Brain pericyte (primary cell): ENCODE measurements at regions not wholly inside any gene's neighbourhood (a gene's known extent, or its start where the extent isn't known, plus 50 kb on each side); places are given as distances from the start of the nearest gene placed in this dataset.
"Not testable (repeated sequence)": the region's sequence is repeated elsewhere in the genome, so short reads cannot be mapped to it uniquely, and the experiment has no call there.

Experiments used
- DNase-seq: peaks from one replicate; pipeline ENCODE4 v3.0.0-alpha.2; 2012; ENCODE audit warnings: low read depth, low spot score

- DNase-seq, result no peak
Observed at GRCh38 chr2:173467751-173468150, 113.1 kb downstream of the CDCA7 start.

DNA sequence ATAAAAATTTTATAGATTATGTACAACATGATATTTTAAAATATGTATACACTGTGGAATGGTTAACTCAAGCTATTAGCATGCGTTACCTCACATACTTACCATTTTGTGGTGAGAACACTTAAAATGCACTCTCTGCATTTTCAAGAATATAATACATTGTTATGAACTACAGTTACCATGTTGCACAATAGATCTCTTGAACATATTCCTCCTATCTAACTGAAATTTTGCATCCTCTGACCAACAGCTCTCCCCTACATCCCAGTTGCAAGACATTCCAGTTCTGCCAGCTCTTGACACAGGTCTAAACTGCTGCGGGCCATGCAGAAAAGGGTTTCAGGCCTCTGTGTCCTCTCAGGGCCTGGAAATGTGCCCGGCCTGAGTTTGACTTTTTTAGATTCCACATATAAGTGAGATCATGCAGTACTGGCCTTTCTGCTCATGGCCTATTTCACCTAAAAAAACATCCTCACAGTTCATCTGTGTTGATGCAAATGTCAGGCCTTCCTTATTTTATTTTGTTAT, 113.7 kb downstream of the CDCA7 start:
- DNase-seq, result no peak

DNA sequence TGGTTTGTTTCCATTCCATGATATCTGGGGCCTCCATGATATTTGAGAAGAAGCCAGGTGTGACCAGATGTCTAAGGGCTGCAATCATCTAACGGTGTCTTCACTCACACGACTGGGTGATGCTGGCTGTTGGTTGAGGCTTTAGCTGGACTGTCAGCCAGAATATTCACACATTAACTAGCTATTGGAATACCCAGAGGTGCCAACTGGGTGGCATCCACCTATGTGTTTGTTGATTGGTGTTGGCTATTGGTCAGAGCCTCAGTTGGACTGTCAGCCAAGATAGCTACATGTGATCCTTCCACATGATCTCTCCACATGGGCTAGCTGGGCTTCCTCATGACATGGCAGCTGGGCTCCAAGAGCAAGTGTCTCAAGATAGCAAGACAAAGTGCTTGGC, 117.4 kb downstream of the CDCA7 start:
- no peak for DNase-seq

DNA sequence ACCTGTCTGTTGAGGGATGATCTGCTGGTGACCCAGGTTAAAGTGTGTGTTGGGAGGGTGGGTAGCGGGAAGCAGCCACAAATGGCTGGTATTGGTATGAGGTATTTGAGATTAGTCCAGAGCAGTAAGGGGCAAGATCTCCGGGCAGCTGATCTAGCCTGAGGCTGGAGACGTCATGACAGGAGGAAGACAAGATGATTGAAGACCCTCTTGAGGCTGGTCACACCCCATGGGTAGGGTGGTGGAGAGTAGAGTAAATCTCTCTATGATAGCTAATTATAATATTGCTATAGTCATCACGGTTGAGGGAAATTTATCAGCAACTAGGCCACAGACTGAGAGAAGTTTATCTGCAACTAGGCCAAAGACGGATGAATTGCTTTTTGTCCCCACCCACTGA, 128.5 kb downstream of the CDCA7 start:
- DNase-seq, result no peak

GRCh38 chr2:173488861-173489260, 134.2 kb downstream of the CDCA7 start:
- no peak for DNase-seq

- no peak for DNase-seq
Observed at GRCh38 chr2:173491418-173491817, 136.7 kb downstream of the CDCA7 start.

DNA sequence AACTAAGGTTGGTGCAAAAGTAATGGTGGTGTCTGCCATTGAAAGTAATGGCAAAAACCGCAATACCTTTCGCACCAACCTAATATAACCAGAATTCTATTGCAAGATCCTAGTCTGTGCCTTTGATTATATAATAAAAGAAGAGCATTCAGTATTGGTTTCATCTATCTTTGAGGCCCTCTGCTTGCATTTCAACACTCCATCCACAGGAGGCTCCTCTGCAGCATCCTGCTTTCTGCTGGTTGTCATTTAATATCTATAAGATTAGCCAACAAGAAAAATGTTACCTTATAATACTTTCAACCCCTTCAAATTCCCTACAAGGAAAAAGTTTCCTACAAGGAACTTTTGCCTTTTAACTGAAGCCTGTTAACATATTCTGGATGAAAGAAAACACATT, 139.2 kb downstream of the CDCA7 start:
- DNase-seq, result no peak

DNA sequence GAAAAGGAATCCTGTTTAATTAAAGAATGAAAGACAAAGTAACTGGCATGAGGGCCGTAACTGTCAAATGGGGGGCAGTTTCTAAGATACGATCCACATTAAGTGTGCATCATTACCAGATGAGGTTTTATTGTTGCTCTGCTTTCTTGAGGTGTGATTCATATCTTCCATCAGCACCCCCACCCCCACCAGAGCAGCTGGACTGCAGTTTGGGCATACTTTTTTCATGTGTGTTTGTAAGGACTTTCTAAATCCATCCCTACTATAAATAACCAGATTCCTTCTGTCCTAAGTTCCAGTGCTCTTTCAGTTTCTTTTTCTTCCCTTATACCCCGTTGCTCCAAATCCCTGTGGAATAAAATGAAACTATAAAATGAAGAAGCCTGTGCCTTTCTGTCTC, 142.1 kb downstream of the CDCA7 start:
- DNase-seq, result no peak

- no peak for DNase-seq
Observed at GRCh38 chr2:173500953-173501352, 146.3 kb downstream of the CDCA7 start.

DNA sequence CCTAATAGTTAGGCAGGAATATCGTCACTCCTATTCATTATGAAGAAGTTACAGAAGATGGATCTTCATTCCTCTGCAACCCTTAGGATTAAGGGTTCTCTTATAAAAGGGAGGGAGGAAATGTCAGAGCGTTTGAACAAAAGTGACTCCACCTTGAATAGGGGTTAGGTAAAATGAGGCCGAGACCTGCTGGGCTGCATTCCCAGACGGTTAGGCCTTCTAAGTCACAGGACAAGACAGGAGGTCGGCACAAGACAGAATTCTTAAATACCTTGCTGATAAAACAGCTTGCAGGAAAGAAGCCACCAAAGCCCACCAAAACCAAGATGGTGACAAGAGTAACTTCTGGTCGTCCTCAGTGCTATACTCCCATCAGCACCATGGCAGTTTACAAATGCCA, 147.6 kb downstream of the CDCA7 start:
- DNase-seq, result no peak

- DNase-seq, result no peak
Observed at GRCh38 chr2:173511357-173511756, 156.7 kb downstream of the CDCA7 start.

- no peak for DNase-seq
Observed at GRCh38 chr2:173511942-173512341, 157.3 kb downstream of the CDCA7 start.

DNA sequence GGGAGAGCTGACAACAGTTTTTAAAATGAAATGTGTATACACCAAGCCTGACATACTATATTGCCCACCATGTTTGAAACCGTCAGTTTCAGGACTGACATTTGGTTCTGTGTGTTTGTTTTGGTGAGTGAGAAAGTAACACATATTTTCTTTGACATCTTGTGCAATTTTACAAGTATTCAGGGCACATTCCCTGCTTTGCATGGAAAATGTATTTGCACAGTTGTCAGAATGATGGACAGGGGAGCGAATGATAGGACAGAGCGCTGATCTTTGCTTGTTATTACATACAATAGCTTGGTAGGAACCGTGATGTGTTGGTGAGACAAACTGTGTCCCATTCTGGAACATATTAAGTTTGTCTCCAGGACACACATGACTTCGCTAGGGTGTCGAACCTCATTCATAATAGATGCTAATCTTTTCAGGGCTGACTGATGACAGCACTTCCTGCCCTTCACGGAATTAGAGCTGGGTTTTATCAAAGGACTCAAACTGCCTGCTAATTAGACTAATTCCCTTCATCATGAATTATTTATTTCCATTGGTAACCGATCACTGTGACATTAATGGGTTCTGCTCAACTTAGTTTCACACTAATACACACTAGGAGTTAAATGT, 158.5 kb downstream of the CDCA7 start:
- no peak for DNase-seq

DNA sequence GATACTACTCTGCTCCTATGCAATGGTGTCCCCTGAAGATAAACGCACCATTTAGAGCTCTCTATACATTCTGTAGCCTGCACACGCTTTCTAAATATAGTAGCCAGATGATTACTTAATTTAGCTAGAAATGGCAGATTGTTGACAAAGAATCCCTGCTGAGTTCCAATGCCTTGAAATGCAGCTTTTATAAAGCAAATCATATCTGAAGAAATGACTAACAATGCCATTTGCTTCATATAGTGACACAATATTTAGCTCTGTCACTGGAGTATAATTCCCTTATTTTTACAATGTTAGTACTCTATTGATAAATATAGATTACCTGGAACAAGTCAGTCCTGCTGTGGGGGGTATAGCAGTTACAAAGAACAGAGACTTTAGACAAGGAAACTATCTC, 166.2 kb downstream of the CDCA7 start:
- DNase-seq, result no peak

GRCh38 chr2:173521450-173522192, 166.9 kb downstream of the CDCA7 start:
- DNase-seq, result no peak

- no peak for DNase-seq
Observed at GRCh38 chr2:173523497-173523896, 168.8 kb downstream of the CDCA7 start.

DNA sequence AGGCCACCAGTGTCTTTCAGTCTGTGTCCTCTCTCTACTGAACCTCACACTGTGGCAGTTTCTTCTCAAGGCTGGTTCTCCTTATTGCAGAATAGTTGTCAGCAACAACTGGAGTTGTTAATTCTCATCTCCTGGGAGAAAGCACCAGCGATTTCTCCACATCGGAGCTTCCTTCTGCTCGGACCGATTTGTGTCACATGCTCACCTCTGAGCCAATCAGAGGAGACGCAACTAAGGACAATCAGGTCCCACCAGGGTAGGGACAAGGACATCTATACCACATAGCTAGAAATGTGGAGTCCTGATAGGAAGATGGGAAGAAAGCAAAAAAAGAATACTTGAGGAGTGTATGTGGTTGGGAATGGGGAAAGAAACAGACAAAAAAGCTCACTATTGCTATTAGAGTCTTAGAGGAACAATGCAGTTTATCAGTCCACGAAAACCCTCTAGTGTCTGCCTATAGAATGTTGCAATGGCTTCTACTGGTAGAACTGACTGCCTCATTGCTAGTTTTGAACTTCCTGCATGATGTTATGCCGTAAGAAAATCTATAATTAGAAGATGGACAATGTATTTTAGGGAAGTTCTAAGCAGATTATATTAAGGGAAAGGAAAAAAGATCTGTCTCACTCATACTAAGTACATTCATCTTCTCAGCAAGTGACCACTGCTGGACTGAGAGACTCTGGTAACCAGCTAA, 169.7 kb downstream of the CDCA7 start:
- no peak for DNase-seq

DNA sequence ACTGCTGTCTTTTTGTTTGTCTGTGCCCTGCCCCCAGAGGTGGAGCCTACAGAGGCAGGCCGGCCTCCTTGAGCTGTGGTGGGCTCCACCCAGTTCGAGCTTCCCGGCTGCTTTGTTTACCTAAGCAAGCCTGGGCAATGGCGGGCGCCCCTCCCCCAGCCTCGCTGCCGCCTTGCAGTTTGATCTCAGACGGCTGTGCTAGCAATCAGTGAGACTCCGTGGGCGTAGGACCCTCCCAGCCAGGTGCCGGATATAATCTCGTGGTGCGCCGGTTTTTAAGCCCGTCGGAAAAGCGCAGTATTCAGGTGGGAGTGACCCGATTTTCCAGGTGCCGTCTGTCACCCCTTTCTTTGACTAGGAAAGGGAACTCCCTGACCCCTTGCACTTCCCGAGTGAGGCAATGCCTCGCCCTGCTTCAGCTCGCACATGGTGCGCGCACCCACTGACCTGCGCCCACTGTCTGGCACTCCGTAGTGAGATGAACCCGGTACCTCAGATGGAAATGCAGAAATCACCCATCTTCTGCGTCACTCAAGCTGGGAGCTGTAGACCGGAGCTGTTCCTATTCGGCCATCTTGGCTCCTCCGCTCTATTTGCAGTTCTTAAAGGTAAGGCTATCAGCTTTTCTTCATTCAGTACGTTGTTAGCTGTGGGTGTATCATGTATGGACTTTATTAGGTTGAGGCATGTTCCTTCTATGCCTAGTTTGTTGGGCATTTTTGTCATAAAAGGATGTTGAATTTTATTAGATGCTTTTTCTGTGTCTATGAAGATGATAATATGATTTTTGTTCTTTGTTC, 178.3 kb downstream of the CDCA7 start:
- not testable (repeated sequence) for DNase-seq

DNA sequence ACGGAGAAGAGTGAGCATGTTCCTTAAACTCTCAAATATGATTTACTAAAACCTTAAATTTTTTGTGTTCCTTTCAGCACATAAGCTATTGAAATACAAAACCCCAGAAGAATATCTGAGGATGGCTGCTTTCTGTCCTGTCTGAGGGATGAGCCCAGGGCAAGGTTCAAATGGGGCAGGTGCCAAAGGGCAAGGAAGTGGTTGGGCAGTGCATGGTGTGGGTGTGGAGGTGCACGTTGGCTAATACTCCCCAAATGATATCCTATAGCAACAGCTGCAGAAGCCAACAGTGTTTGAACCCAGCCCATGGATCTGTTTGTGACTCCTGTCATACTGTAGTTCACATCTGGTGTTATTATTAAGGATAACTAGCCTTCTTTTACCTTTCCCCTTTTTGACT, 183.0 kb downstream of the CDCA7 start:
- no peak for DNase-seq

GRCh38 chr2:173539615-173540014, 184.9 kb downstream of the CDCA7 start:
- DNase-seq, result no peak

DNA sequence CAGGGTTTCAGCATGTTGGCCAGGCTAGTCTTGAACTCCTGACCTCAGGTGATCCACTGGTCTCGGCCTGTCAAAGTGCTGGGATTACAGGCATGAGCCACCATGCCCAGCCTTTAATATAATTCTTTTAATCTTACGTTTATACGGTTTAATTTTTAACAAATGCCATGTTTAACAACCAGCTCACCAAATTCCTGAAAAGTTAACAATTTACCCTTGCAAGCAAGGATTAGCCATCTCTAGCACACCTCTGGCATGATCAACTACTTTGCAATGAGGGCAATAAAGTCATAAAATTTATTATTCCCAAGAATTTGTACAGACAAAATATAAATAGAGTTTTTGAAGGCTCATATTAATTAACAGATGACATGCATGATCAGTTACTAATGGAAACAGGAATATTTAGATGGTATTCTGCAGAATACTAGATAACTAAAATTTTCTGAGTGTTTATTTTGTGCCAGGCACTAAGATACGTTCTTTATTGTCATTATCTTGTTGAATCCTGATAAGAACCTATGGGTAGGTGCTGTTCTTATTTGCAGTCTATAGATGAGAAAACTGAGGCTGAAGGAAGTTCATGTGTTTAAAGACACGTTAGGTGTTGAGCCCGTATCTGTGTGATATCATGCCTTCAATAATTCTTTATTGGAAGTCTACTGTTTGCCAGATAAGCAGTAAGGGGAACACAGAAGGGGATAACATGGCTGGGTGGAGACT, 190.1 kb downstream of the CDCA7 start:
- DNase-seq, result no peak
